HCEC 1CT (cell line): ENCODE measurements at regions not wholly inside any gene's neighbourhood (a gene's known extent, or its start where the extent isn't known, plus 50 kb on each side); places are given as distances from the start of the nearest gene placed in this dataset.
"Not testable (repeated sequence)": the region's sequence is repeated elsewhere in the genome, so short reads cannot be mapped to it uniquely, and the experiment has no call there.

ENCODE experiments used
- DNase-seq: peaks from one replicate; pipeline ENCODE4 v3.0.0-alpha.2; 2017

DNA sequence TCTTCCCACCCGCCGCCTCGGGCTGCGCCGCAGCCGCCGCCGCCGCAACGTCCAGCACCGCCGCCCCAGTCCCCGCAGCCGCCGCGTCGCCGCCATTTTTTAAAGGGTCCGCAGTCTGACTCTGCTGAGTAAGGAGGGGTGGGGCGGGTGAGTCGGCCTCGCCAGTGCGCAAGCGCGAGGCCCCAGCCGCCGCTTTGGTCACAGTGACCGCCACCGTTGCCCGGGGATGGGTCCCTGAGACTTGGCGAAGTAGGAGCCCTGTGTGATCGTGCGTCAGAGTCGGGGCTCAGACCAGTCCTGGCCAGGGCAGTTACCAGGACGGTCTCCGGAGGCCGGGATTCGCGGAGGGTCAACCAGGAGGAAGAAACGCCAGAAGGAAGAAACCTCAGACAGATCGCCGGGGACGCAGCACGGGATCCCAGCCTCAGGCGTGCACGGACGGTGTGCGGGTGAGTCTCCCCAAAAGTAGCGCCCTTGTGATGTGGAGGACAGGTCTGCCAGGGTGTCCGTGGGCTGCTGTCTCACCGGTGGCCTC lies 1414.2 kb upstream of the PCDH10 start:
- not testable (repeated sequence) for DNase-seq

DNA sequence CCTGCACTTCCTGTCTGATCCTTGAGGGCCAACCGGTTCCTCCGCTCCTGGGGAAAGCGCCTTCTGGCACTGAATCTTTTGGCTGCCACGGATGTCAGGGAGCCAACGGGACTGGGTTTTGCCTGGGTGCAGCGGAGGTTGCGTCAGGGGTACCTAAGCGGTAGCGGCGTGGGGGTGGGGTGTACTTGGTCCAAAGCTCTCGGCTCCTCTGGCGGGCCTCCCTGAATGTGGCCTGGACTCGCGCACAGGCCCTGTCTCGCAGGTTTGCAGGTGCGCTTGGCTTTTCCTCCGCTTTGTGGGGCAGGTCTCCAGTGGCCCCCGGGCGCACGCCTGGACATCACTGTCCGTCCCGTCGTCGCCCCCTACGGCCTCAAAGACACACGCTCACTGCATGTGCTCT lies 1410.1 kb upstream of the PCDH10 start:
- not testable (repeated sequence) for DNase-seq

DNA sequence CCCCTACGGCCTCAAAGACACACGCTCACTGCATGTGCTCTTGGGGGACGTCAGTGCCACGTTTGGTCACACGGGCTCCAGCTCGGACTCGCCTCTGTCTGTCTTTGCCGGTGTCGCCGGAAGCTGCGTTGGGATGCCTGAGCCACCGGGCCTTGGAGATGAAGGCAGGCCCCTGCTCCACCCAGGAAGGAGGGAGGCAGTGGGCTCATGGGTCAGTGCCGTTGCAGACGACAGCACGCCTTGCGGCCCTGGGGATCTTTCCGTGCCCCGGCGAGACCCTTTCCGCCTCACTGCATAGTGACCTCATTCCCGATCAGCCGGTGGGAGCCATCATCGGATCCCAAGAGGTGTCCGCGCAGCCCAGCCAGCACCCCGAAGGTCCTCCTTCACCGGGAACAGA lies 1407.3 kb upstream of the PCDH10 start:
- DNase-seq, result not testable (repeated sequence)

DNA sequence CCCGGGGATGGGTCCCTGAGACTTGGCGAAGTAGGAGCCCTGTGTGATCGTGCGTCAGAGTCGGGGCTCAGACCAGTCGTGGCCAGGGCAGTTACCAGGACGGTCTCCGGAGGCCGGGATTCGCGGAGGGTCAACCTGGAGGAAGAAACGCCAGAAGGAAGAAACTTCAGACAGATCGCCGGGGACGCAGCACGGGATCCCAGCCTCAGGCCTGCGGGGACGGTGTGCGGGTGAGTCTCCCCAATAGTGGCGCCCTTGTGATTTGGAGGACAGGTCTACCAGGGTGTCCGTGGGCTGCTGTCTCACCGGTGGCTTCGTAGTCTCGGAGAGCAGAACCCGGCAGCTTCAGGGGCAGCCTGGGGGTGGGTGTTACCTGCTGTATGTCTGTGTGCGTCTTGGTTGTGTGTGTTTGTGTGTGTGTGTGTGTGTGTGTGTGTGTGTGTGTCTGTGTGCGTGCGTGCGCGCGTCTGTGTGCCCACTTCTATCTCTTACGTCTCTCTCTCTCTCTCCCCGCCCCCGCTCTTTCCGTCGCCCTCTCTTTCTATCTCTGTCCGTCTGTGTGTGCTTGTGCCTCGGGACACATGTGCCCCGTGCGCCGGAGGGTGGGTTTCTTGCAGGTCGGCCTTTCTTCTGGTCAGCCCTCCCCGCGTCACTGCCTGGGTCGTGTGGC lies 1406.4 kb upstream of the PCDH10 start:
- not testable (repeated sequence) for DNase-seq

DNA sequence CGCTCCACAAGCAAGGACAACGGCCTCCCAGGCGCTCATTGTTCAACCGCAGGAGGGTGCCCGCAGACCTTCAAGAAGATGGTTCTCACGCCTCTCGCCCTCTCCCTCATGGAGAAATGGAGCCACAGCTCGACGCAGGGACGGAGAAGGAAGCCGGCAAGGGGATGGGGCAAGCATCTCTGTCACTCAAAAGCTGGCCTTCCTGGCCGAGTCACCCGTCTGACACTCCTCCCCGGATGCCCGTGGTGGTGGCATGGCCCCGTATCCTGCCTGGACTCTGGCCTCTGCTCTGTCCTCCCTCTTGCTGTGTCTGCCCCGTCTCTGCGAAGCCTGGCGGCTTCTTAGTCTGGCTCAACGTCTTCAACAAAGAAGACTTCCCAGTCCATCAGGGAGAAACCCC lies 1405.7 kb upstream of the PCDH10 start:
- not testable (repeated sequence) for DNase-seq

DNA sequence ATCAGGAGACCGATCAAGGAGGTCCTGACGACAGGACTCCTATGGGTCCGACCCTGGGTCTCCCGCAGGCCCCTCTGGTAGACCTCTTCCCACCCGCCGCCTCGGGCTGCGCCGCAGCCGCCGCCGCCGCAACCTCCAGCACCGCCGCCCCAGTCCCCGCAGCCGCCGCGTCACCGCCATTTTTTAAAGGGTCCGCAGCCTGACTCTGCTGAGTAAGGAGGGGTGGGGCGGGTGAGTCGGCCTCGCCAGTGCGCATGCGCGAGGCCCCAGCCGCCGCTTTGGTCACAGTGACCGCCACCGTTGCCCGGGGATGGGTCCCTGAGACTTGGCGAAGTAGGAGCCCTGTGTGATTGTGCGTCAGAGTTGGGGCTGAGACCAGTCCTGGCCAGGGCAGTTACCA lies 1401.9 kb upstream of the PCDH10 start:
- DNase-seq, result not testable (repeated sequence)

DNA sequence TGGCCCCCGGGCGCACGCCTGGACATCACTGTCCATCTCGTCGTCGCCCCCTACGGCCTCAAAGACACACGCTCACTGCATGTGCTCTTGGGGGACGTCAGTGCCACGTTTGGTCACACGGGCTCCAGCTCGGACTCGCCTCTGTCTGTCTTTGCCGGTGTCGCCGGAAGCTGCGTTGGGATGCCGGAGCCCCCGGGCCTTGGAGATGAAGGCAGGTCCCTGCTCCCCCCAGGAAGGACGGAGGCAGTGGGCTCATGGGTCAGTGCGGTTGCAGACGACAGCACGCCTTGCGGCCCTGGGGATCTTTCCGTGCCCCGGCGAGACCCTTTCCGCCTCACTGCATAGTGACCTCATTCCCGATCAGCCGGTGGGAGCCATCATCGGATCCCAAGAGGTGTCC lies 1399.9 kb upstream of the PCDH10 start:
- not testable (repeated sequence) for DNase-seq

DNA sequence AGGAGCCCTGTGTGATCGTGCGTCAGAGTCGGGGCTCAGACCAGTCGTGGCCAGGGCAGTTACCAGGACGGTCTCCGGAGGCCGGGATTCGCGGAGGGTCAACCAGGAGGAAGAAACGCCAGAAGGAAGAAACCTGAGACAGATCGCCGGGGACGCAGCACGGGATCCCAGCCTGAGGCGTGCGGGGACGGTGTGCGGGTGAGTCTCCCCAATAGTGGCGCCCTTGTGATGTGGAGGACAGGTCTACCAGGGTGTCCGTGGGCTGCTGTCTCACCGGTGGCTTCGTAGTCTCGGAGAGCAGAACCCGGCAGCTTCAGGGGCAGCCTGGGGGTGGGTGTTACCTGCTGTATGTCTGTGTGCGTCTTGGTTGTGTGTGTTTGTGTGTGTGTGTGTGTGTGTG lies 1399.1 kb upstream of the PCDH10 start:
- not testable (repeated sequence) for DNase-seq

DNA sequence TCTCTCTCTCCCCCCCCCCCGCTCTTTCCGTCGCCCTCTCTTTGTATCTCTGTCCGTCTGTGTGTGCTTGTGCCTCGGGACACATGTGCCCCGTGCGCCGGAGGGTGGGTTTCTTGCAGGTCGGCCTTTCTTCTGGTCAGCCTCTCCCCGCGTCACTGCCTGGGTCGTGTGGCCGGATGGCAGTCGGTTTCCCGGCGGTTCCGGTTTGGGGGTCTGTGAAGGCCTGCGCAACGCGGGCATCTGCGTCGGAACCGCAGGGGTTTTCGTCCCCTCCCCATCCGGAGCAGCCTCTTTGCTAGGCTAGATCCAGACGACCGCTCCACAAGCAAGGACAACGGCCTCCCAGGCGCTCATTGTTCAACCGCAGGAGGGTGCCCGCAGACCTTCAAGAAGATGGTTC lies 1398.6 kb upstream of the PCDH10 start:
- not testable (repeated sequence) for DNase-seq

DNA sequence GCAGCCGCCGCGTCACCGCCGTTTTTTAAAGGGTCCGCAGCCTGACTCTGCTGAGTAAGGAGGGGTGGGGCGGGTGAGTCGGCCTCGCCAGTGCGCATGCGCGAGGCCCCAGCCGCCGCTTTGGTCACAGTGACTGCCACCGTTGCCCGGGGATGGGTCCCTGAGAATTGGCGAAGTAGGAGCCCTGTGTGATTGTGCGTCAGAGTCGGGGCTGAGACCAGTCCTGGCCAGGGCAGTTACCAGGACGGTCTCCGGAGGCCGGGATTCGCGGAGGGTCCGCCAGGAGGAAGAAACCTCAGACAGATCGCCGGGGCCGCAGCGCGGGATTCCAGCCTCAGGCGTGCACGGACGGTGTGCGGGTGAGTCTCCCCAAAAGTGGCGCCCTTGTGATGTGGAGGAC lies 1386.9 kb upstream of the PCDH10 start:
- not testable (repeated sequence) for DNase-seq

DNA sequence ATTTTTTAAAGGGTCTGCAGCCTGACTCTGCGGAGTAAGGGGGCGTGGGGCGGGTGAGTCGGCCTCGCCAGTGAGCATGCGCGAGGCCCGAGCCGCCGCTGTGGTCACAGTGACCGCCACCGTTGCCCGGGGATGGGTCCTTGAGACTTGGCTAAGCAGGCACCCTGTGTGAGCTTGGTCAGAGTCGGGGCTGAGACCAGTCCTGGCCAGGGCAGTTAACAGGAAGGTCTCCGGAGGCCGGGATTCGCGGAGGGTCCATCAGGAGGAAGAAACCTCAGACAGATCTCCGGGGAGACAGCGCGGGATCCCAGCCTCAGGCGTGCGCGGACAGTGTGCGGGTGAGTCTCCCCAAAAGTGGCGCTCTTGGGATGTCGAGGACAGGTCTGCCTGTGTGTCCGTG lies 1384.4 kb upstream of the PCDH10 start:
- DNase-seq, result no peak

DNA sequence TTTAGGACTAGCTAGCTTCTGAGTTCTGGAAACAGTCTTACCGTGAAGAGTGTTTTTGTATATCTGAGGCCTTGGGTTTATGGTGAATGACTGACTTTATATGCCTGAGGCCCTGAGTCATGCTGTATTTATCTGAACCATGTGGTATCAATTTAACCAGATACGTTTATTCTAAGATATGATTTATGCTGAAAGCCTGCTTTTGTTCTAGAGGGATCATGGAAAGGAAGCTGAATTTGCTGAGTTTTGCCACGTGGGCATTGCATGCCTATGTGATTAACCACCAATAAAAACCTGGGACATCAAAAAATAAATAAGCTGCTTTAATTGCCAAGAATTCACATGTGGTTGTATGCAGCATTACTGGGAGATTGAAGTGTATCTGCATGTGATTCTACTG lies 1374.7 kb upstream of the PCDH10 start:
- peak; percentile 85 for DNase-seq

DNA sequence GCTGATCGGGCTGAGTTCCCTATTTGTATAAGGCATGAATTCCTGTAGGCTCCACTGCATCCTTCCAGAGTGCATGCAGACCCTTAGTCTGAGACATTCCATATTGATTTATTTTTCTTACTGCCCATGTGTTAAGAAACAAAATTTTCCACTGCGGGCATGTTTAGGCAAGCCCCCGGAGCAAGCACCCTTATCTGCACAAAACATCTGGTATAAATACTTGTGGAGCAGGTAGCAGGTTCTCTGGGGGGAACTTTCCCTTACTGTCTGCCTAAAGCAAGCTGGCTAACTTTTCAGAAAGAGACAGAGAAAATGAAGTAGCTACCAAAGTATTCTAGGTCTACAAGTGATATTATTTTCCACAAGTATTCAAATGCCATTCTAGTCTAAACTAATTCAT lies 1338.5 kb upstream of the PCDH10 start:
- DNase-seq, result not testable (repeated sequence)
